ENCODE measurements at regions not wholly inside any gene's neighbourhood (a gene's known extent, or its start where the extent isn't known, plus 50 kb on each side); places are given as distances from the start of the nearest gene placed in this dataset.

DNA sequence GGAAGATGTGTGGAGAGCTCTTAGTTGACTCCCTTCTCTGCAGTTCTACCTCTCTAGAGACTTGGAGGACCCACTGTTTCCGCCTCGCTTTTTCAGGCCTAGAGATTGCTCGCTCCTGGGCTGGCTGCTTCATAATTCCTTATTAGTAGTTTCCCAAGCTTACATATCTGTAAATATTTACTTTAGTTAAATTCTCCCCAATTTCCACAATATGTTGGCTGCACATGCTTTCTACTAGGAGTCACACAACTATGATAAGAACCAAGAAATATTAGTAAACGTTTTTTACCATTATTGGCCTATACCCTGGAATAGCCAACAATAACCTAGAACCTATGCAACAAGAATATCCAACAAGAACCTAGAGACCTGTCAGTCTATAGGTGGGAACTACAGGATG is 129.0 kb upstream of the RUNX1 start:
- DNase-seq (ENCODE audit: low spot score) = no peak
- no peaks in the 10 kb centered on the region for H3K4me1 Mint-ChIP-seq (ENCODE audit: unreplicated experiment)
- H3K27ac Mint-ChIP-seq (ENCODE audit: unreplicated experiment) = no peak overlapping the region
- no peaks in the 10 kb centered on the region for H3K36me3 Mint-ChIP-seq (ENCODE audit: low read depth, unreplicated experiment)
- TF ChIP-seq, protein P1, sequence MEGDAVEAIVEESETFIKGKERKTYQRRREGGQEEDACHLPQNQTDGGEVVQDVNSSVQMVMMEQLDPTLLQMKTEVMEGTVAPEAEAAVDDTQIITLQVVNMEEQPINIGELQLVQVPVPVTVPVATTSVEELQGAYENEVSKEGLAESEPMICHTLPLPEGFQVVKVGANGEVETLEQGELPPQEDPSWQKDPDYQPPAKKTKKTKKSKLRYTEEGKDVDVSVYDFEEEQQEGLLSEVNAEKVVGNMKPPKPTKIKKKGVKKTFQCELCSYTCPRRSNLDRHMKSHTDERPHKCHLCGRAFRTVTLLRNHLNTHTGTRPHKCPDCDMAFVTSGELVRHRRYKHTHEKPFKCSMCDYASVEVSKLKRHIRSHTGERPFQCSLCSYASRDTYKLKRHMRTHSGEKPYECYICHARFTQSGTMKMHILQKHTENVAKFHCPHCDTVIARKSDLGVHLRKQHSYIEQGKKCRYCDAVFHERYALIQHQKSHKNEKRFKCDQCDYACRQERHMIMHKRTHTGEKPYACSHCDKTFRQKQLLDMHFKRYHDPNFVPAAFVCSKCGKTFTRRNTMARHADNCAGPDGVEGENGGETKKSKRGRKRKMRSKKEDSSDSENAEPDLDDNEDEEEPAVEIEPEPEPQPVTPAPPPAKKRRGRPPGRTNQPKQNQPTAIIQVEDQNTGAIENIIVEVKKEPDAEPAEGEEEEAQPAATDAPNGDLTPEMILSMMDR (IDR thresholded peaks at IDR 0.05; ENCODE audit: unreplicated experiment) = no peak
- no peaks in the 10 kb centered on the region for H3K9me3 Mint-ChIP-seq (ENCODE audit: unreplicated experiment)
- H3K4me3 Mint-ChIP-seq (ENCODE audit: unreplicated experiment) = no peak overlapping the region
- no peaks in the 10 kb centered on the region for H3K27me3 Mint-ChIP-seq (ENCODE audit: unreplicated experiment)

DNA sequence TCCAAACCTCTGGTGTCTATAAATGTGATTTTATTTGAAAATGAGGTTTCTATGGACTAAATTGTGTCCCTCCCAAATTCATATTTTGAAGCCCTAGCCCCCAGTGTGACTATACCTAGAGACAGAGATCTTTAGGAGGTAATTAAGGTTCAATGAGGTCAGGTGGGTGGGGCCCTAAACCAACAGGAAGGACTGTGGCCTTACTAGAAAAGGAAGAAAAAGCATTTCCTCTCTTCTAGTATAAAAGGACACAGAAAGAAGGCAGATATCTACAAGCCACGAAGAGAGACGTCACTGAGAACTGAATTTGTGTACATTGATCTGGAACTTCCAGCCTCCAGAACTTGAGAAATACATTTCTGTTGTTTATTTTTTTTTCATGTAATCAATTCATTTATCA is 123.1 kb upstream of the RUNX1 start:
- no peak overlapping the region for H3K4me3 Mint-ChIP-seq (ENCODE audit: unreplicated experiment)
- no peak overlapping the region for H3K27ac Mint-ChIP-seq (ENCODE audit: unreplicated experiment)
- DNase-seq (ENCODE audit: low spot score) = no peak
- no peaks in the 10 kb centered on the region for H3K36me3 Mint-ChIP-seq (ENCODE audit: low read depth, unreplicated experiment)
- H3K9me3 Mint-ChIP-seq (ENCODE audit: unreplicated experiment) = no peaks in the 10 kb centered on the region
- H3K4me1 Mint-ChIP-seq (ENCODE audit: unreplicated experiment) = no peaks in the 10 kb centered on the region
- H3K27me3 Mint-ChIP-seq (ENCODE audit: unreplicated experiment) = no peaks in the 10 kb centered on the region
- TF ChIP-seq, protein P1 (IDR thresholded peaks at IDR 0.05; ENCODE audit: unreplicated experiment) = no peak

DNA sequence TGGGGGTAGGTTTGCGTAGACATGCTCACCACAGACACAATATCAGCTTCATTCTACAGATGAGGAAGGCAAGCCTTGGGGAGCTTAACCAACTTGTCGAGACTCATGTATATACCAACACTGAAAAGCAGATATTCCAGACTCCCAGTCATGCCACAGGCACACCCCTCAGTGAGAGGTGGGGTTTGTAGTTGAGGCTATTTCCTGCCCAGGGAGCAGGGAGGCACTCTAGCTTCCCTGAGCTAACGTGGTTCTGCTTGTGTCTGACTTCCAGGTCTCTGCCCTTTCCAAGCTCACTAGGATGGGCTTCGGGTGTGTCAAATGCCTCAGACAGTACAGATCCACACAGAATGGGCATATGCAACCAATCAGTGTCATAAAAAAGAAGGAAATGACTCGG is 122.3 kb upstream of the RUNX1 start:
- no peak overlapping the region for H3K27ac Mint-ChIP-seq (ENCODE audit: unreplicated experiment)
- TF ChIP-seq, protein P1 (IDR thresholded peaks at IDR 0.05; ENCODE audit: unreplicated experiment) = no peak
- H3K36me3 Mint-ChIP-seq (ENCODE audit: low read depth, unreplicated experiment) = no peaks in the 10 kb centered on the region
- no peak overlapping the region for H3K4me3 Mint-ChIP-seq (ENCODE audit: unreplicated experiment)
- H3K27me3 Mint-ChIP-seq (ENCODE audit: unreplicated experiment) = no peaks in the 10 kb centered on the region
- no peaks in the 10 kb centered on the region for H3K4me1 Mint-ChIP-seq (ENCODE audit: unreplicated experiment)
- no peak for DNase-seq (ENCODE audit: low spot score)
- no peaks in the 10 kb centered on the region for H3K9me3 Mint-ChIP-seq (ENCODE audit: unreplicated experiment)

DNA sequence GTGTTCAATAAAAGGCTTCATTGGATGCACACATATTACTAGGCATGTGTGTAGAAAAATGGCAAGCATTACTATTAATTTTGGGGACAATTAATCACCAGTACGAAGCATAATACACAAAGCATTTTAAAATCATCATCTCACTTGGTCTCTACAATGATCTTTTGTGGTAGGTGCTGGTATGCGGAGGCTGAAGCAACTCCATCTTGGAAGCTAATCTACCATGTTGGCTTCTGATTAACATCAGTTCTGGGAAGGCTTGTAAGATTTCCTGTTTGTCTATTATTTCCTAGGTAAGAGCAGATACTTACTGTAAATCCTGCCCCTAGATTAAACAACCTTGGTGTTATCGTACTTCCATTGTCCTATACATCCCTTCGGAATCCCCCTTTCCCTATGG is 121.7 kb upstream of the RUNX1 start:
- no peak for DNase-seq (ENCODE audit: low spot score)
- Mint-ChIP-seq H3K36me3 (ENCODE audit: low read depth, unreplicated experiment) (no peaks in the 10 kb centered on the region), H3K27ac (ENCODE audit: unreplicated experiment) (no peak overlapping the region), H3K9me3 (ENCODE audit: unreplicated experiment) (no peaks in the 10 kb centered on the region), H3K4me3 (ENCODE audit: unreplicated experiment) (no peak overlapping the region), H3K4me1 (ENCODE audit: unreplicated experiment) (no peaks in the 10 kb centered on the region), H3K27me3 (ENCODE audit: unreplicated experiment) (no peaks in the 10 kb centered on the region)
- TF ChIP-seq, protein P1 (IDR thresholded peaks at IDR 0.05; ENCODE audit: unreplicated experiment) = no peak

DNA sequence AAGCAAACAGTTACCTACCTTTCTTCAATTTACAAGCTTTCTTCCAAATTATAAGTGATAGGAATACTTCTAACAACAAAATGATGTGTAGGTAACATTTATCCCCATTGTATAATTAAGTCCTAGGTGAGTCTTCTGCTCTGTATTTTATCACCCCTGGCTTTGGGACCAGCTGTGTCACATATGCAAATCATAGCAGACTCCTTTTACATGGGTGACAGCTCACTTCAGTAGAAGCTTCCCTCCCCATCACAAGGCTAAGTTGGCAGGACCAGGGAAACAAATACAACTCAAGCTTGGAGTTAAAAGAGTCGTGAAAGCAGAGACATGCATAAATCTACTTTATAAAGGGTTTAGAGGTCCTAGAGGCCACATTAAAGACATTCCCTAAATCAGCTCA is 121.1 kb upstream of the RUNX1 start:
- H3K4me1 Mint-ChIP-seq (ENCODE audit: unreplicated experiment) = no peaks in the 10 kb centered on the region
- no peaks in the 10 kb centered on the region for H3K27me3 Mint-ChIP-seq (ENCODE audit: unreplicated experiment)

More for the DNA sequence above, 121.1 kb upstream of the RUNX1 start:
- no peak for DNase-seq (ENCODE audit: low spot score)
- Mint-ChIP-seq H3K36me3 (ENCODE audit: low read depth, unreplicated experiment) (no peaks in the 10 kb centered on the region), H3K9me3 (ENCODE audit: unreplicated experiment) (no peaks in the 10 kb centered on the region), H3K27ac (ENCODE audit: unreplicated experiment) (no peak overlapping the region), H3K4me3 (ENCODE audit: unreplicated experiment) (no peak overlapping the region)
- TF ChIP-seq, protein P1 (IDR thresholded peaks at IDR 0.05; ENCODE audit: unreplicated experiment) = no peak

All from endothelial cell (in vitro differentiated cells).